HG02852 (cell line): ENCODE measurements at regions not wholly inside any gene's neighbourhood (a gene's known extent, or its start where the extent isn't known, plus 50 kb on each side); places are given as distances from the start of the nearest gene placed in this dataset.

ENCODE experiments used
- ATAC-seq: cut with Tn5 transposase; IDR thresholded peaks from one replicate; pipeline ENCODE4 v1.9.1; 2021; ENCODE audit warnings: mild to moderate bottlenecking, moderate library complexity; ENCODE audit not compliant: unreplicated experiment

DNA sequence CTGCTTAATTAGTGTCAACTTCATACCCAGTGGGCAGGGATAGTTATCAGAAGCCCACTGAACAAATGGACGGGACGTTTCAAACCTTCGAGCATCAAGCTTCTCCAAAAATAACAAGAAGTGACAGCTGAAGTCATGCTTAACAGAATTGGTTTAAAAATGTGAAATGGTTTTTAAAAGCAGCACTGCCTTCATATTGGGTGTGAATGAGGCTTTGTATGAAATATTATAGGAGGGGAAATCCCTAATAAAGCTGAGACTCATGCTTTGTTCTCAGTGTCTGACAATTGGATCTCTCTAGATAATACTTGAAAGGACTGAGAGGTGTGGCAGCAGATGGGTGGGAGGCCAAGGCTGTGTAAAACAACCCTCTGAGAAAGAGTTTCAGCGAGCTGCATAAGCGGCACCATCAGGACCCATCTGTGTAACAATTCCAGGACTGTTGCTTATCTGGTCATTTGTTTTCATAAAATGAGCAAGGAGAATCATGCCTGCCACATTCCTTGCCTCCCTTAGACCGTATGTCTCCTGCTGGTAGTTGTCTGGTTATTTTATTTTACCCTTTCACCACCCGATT, 667.7 kb downstream of the DIAPH3 start:
- ATAC-seq: no peak

DNA sequence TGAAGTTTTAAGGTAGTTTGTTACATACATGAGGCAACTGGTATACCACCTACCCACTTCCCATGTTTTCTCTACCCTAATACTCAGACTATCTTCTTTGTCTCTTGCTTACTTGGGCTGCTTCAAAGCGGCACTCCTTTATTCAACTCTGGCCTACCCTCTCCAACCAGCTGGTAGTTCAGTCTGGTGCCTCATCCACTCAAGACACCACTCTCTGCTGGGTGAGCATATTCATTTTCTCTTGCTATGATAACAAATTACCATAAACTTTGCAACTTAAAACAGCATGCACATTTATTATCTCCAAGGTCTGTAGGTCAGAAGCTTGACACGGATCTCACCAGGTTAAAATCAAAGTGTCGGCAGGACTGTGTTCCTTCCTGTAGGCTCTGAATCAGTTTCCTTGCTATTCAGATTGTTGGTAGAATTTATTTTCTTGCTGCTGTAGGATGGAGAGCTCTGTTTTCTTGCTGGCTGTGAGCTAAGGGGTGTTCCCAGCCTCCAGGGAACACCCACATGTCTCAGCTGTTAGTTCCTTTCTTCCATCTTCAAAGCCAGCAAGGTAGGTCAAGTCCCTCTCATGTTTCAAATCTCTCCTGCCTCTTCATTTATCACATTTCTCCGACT, 666.0 kb downstream of the DIAPH3 start:
- no peak for ATAC-seq

DNA sequence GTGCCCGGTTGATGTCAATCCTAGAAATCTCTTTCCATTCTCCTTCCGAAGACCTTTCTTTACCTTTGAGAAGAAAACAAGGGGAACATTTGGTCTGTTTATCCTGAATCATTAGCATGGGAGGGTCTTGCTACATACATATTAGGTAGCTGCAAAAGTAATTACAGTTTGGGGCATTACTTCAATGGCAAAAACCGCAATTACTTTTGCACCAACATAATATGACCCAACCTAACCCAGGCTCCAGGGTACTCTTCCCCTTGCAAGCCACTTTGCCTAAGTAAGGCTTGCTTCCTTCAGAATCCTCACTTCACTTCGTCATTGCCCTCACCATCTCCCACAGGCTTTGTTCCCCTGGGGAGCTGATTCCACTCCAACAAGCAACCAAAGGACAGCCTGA, 662.7 kb downstream of the DIAPH3 start:
- ATAC-seq: no peak

DNA sequence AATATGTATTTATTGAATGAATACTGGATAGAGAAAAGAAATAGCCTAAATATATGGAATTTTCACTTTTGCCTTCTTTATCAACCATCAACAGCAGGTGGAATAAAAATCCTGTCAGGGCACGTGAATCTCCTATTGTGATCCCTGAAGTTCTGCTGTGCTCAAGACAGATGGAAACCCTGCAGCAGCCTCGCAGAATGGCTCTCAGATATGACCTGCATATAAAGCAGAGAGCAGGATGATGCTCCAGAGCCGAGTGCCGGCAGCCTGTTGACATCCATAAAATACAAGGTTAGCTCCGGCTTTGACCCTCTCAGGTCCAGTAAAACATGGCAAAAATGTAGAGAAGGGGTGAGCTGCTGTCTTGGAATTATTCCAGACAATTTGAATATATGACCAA, 659.3 kb downstream of the DIAPH3 start:
- ATAC-seq: no peak

DNA sequence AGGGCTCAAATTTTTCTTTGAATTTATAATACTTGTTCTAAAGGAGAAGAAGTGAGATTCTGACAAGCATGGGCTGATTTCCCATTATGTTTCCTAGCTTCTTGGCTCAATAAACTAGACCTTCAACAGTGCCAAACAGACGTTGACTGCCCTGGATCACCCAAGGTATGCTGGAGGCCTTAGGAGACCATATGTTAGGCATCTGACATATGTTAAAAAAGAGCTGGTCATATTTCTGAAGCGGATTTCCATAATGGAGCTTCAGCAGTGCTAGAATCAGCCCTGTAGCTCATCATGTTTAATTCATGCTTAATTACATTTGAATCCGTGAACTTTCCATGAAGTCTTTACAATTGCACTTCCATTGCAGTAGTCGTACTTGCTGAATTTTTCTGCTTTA, 653.3 kb downstream of the DIAPH3 start:
- ATAC-seq: no peak

DNA sequence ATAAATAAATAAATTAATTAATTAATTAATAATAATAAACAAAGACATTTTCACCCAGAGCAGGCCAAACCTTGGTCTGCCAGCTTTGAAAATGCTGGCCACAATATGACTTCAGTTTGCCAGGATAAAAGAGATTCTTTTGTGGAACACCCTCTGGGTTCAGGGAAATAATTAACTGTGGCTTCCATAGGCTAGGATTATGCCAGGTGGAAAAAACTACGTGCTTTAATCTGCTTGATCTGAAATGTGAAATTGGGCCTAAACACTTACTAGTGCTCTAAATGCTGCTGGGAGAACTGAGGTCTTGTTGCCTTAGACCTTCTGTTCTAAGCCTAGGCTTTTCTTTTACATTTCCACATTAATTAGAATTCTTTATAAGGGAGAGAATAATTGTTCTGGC, 650.0 kb downstream of the DIAPH3 start:
- ATAC-seq: no peak

DNA sequence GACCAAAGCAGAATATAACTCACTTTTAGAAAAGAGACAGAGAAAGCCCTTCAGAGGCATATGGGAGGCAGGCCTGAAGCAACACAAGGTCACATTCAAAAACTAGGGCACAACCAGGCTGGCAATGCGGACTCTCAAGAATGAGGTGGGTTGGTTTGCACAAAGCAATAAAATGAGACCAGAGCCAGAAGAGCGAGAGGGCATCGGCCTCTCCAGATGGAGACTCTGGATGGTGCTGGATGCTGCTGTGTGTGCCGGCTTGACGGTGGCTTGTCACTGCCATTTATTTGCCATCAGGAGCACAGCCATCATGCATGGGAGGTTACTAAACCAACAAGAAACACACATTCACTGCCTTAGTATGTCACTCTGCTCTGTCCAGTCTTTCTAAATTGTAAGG, 649.4 kb downstream of the DIAPH3 start:
- no peak for ATAC-seq

DNA sequence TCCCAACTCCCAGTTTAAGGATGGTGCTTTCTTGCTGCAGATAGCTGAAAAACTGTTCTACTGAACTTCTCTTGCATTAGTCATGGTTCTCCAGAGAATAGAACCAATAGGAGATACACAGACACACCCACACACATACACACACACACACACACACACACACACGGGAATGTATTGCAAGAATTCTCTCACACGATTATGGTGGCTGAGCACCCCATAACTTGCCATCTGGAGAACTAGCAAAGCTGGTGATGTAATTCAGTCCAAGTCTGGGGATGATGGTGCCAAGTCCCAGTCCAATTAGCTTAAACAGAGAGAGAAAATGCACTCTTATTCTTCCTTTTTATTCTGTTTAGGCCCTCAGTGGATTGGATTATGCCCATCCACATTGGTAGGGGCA, 643.9 kb downstream of the DIAPH3 start:
- no peak for ATAC-seq

DNA sequence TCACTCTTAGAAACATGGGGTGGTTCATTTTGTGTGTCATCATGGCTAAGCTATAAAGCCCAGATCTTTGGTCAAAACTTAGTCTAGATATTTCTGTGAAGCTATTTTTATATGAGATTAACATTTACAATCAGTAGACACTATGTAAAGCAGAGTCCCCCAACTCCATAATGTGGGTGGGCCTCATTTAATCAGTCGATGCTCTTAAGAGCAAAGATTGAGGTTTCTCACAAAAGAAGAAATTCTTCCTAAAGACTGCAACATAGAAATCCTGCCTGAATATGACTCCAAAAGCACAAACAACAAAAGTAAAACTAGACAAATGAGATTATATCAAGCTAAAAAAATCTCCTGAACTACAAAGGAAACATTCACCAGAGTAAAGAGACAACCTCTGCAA, 642.2 kb downstream of the DIAPH3 start:
- ATAC-seq: no peak

DNA sequence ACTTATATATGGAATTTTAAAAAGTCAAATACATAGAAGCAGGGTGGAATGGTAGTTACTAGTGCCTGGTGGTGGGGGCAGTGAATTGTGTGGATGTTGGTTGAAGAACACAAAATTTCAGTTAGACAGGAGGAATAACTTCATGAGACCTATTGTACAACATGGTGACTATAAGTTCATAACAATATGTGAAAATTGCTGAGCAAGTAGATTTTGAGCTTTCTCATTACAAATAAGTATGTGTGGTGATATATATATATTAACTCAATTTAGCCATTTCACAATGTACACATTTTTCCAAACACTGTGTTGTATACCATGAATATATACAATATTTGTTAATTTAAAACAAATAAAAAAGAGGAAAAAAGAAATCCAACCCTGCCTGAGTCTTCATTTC, 641.1 kb downstream of the DIAPH3 start:
- ATAC-seq: no peak

DNA sequence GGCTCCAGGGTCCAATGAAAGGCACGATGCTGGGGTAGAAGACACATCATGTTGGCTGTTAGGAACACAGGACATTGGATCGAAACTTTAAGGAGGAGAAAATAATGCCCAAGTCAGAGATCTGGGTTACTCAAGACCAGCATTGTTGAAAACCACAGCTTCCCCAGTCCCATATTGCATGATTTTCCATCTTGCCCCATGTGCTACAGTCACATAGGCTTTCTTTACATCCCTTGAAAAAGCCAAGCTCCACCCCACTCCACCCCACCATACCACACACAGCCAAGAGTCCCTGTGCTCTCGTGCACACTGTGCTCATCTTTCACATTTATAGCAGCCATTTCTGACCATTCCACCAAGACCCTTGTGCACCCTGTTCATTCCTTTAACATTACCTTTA, 636.2 kb downstream of the DIAPH3 start:
- ATAC-seq: no peak

DNA sequence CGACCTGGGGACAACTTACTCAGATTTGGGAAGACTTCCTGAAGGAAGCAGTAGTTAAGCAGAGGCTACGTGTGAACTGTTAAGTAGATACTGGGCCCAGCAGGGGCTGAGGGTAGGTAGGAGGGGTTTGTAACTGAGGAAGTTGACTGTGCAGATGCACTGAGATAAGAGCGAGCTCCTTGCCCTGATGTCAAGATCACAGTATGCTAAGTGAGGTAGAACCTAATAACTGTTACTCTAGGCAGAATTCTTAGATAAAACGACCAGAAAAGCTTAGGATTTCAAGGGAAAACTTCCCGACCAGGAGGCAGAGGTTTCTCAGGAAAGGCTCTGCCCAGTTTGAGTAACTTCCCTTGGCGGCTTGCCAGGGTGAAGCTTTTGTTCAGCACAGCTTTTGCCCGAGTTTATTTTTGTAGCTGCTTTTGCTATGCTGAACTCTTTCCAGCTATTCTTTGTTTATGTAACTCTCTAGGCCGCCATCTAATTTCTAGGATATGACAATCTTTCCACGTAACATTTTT, 632.1 kb downstream of the DIAPH3 start:
- ATAC-seq: peak; percentile 89

DNA sequence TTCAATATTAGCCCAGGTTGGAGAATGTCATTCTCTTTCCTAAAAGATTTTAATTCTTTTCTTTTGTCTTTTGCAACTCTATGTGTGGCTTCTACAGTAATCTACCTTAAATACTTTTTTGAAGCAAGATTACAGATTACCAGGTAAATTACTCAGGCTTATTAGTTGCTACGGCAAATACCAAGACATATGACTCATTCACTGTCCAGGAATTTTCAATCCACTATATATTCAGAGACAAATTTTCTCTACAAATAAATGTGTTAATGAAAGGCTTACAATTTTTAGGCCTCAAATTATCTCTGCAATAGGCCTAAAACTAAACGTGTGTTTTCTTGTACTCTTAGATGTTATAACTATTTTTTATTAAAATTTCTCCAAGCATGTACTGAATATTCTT, 631.3 kb downstream of the DIAPH3 start:
- ATAC-seq: no peak

DNA sequence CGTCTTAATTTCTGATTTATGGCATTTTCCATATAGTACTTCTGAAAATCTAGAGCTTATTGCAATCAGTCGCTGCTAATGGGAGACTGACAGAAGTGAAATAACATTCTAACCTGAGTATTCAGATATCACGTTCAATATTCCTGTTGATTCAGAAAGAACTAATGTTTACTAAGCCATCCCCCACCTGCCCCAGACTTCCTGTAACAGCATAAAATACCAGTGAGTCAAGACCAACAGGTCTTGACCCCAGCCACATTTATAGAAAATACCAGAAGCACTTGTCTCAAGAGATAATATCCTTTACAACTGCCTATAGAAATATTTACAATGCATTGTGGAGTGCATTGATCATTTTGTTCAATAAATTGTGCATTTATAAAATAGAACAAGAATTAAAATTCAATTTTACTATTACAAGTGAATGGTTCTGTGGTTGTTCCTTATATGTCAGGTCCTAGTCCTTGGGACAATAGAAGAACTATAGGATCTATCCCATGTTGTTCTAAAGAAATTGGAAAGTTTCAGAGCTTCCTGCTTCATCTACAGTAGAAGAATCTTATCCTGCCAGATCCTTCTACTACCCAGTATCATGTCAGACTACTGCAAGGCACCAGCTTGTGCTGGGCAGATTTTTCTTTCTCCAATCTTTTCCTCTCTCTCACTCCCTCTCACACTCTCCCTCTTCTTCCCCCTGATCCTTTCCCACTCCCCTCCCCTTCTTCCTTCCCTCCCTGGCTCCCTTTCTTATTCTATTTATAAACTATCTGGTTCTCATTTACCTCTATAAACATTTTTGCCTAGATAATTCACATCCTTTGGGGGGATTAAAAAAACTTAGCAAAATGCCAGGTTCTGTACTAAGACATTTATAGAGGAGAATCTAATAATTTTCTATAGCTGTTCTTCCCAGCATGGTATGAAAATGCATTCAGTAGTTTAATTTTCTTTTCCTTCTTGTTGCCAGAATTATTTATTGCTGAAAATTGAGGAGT, 629.9 kb downstream of the DIAPH3 start:
- ATAC-seq: no peak

DNA sequence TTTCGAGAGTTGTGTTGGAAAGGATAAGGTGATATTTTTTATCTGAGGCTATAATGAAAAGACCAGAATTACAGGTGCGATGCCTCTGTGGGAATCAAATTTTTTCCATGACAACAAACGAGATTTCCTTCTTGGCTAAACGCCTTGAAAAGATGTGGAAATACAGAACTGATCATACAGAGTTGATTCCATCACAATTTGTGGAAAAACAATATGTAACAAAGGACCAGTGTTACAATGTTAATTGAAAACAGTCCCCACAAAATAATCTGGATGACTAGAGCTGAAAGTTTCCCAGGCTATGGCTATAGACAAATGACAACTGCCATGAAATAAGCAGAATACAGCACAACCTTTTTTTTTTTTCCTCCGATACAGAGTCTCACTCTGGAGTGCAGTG, 628.9 kb downstream of the DIAPH3 start:
- ATAC-seq: no peak

DNA sequence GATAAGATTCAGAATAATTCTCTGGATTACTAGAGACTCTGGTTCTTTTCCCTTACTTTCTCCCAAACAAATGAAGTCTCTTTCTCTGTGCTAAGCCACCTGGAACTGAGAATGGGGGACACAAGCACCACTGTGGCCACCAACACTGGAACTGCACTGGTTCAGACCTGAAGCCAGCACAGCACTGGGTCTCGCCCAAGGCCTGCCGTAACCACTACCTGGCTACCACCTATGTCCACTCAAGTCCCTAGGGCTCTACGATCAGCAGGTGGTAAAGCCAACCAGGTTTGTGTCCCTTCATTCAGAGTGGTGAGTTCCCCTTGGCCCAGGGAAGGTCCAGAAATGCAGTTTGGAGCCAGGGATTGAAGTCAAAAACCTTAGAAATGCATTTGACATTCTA, 626.2 kb downstream of the DIAPH3 start:
- ATAC-seq: no peak

DNA sequence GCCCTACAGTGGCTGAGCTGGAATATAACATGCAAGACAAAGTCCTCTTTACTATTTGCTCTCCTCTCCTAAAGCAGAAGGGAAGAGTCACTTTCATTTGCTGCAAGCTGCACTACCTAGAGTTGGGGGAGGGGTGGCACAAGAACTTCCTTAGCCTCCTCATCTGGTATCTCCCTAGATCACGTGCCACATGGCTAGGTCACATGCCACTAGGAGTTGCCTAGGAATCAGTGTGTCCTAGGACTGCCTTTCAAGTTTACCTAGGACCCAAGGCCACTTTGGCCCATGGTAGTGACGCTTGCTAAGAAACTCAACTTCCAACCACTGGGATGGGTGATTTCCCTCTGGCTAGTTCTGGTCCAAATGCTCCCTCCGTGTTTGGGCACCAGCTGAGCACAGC, 625.2 kb downstream of the DIAPH3 start:
- no peak for ATAC-seq

DNA sequence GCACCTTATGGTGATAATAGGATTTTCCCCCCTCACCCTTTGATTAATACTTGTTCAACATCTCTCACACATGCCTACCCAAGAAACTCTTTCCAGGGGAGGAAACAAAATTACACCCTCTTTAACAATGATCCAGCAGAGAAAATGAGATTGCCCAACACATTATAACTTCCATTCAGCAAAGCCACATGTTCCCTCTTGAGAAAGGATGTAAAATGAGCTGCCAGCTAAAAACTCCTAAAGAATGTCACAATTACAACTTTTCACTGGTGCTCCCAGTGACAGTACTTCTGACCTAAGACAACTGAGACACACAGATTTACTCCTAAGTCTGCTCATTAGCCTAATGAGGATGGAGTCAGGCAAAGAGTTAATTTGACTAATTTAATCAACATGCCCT, 621.4 kb downstream of the DIAPH3 start:
- no peak for ATAC-seq

DNA sequence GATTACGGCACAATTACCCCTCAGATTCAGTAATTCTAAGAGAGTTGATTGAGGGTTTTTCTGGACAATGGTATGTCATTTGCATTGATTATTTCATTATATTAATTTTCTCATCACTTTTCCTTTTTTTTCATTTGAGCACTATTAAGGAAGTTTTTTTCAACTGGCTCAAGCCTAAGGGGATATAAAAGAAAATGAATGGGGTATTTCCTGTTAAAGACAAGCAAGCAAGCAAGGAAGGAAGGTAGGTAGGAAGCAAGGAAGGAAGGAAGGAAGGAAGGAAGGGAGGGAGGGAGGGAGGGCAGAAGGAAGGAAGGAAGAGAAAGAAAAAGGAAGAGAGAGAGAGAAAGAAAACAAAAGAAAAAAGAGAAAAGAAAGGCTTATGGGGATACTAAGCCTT, 620.3 kb downstream of the DIAPH3 start:
- no peak for ATAC-seq

DNA sequence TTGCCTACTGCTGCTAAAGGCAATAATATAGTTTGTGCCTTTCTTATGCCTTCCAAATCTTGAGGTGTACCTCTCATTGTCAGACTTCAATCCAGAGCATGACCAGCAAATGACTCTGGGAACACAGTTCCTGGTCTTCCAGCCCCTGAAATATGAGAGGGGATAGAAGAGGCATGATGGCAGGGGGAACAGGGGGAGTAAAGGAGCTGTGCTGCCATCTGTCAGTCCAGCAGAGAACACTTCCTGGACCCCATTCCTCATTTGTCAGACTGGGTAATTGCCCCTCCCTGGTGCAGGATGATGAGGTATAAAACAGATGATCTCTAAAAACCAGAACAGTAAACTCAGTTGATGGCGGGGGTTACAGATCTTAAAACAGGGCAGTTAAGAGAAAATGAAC, 618.7 kb downstream of the DIAPH3 start:
- ATAC-seq: no peak

DNA sequence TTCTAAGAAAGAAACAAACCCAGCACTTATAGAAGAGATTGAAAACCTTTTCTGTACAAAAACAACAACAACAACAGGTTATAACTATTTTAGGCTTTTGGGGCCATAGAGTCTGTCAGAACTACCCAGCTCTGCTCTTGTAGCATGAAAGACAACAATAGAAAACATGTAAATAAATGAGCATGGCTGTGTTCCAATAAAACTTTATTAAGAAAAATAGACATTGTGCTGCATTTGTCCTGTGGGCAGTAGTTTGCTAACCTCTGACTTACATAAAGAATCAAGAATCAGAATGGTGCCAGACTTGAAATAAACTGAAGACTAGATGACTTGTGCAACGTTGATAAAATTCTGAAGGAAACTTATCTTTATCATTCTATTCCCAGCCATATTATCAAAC, 617.5 kb downstream of the DIAPH3 start:
- ATAC-seq: no peak

DNA sequence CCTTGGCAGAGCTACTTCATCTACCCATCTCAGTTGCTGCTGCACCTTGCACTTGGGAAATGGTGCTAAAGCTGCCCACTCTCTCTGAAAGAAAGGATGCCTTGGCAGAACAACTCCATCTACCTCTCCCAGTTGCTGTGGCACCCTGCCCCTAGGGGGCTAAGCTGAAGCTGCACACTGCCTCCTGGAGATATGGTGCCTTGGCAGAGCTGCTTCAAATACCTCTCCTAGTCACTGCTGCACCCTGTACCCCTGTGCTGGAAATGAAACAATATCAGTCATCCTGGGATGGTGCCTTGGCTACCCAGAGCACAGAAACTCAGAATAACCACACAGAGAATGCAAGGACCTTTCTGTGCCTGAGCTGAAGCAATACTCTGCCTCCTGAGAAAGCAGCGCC, 615.8 kb downstream of the DIAPH3 start:
- ATAC-seq: no peak
